GM18867 (cell line): ENCODE measurements at regions not wholly inside any gene's neighbourhood (a gene's known extent, or its start where the extent isn't known, plus 50 kb on each side); places are given as distances from the start of the nearest gene placed in this dataset.
"Not testable (repeated sequence)": the region's sequence is repeated elsewhere in the genome, so short reads cannot be mapped to it uniquely, and the experiment has no call there.

Experiments used
- ATAC-seq: cut with Tn5 transposase; IDR thresholded peaks from one replicate; pipeline ENCODE4 v1.9.1; 2021; ENCODE audit warnings: mild to moderate bottlenecking, moderate library complexity; ENCODE audit not compliant: unreplicated experiment

DNA sequence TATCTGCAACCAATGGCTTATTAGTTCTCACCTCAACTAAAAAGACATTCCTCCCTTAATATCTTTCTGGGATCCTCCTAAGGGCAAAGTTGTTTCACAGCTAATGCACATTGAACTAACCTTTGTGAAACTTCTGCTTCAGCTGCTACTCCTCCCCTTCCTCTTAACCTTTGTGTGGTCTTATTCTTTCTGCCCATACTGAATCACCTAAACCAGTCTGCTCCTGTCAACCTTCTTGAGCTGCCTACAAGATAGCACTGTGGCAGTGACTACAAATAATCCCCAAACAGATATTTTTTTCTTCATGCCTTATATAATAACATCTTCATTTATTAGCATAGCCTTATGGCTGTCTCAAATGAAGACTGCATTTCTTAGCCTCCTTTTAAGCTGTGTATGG lies 1077.4 kb upstream of the ATXN7L3B start:
- ATAC-seq: no peak

DNA sequence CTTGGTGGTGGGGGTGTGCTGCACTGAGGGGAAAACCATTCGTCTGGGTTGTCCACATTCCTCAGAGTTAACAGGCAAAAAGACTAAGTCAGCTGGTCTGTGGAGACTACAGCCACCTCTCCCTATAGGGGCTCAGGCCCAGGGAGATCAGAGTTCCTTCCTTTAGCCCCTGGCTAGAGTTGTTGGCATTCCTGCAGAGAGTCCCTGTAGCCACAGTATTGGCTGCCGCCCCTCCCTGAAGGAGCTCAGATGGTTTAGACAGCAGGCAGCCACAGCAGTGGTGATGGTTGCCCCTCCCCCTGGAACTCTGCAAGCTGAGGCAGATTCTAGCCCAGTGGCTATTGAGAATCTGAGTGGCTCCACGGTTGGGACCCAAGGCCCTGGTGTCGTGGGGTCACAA lies 1072.5 kb upstream of the ATXN7L3B start:
- ATAC-seq: no peak

DNA sequence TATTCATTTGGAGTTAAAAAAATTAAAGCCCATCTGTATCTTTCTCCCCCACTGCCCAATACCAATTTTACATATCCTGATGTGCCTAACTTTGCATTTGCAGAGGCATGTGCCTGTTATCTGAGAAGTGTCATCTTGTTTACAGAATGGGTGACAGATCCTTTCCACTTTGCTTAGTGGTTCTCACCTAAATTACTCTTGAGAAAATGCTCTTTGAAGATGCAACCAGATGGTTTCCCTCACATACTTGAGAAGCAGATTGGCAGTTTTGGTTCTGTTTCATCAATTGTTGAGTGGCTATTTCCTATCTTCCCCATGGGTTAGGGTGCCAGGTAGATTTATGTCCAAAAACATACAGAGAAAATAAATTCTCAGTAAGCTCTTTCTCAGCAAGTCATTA lies 1051.4 kb upstream of the ATXN7L3B start:
- ATAC-seq: no peak

DNA sequence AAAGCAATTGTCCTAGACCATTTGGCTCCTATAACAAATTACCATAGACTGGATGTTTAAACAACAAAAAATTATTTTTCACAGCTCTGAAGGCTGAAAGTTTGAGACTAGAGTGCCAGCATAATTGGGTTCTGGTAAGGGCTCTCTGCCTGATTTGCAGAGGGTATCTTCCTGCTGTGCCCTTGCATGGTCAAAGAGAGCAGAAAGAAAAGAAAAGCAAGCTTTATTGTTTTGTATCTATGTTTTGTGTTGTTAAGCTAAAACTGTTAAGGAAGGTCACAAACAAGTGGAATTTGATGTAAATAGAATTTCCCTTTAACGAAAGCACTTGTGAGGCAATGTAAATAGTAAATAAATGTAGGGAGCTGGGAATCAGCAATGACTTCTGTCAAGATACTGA lies 1031.0 kb upstream of the ATXN7L3B start:
- no peak for ATAC-seq

DNA sequence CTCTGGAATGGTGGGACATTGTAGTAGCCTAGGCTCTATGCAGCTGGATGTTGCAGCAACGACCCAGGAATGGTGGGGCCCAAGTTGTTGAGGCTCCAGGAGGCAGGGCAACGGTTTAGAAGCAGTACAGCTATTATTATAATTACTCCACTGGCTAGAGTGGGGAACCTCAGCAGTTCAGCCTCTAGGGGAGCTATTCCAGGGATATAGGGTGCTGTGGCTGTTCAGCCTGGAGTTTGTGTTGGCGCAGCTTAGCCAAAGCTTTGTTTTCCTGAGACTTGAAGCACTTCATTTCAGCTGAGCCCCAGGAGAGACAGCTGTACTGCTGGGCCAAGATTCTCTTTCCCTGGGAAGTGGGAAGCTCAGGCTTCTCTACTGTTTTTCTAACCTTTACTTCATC lies 1023.0 kb upstream of the ATXN7L3B start:
- ATAC-seq: no peak

DNA sequence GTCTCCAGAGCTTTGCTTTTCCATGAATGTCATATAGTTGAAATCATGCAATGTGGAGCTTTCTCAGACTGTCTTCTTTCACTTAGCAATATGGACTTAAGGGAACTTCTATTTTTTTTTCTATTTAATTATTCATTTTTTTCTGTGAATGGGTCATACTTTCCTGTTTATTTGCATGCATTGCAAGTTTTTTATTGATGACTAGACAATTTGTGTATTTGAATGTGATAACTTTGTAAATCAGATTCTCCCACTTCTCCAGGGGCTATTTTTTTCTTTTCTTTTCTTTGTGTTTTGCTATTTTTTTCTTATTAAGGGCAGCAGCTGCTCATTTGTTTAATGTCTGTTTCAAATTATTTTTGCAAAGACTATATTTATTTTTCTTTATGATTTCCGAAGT lies 1019.8 kb upstream of the ATXN7L3B start:
- no peak for ATAC-seq

DNA sequence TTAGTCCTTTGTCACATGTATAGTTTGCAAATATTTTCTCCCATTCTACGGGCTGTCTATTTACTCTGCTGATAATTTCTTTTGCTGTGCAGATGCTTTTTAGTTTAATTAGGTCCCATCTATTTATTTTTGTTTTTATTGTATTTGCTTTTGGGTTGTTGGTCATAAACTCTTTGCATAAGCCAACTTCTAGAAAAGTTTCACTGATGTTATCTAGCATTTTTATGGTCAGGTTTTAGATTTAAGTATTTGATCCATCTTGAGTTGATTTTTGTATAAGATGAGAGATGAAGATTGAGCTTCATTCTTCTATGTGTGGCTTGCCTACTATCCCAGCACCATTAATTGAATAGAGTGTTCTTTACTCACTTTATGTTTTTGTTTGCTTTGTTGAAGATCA lies 1008.4 kb upstream of the ATXN7L3B start:
- ATAC-seq: no peak

DNA sequence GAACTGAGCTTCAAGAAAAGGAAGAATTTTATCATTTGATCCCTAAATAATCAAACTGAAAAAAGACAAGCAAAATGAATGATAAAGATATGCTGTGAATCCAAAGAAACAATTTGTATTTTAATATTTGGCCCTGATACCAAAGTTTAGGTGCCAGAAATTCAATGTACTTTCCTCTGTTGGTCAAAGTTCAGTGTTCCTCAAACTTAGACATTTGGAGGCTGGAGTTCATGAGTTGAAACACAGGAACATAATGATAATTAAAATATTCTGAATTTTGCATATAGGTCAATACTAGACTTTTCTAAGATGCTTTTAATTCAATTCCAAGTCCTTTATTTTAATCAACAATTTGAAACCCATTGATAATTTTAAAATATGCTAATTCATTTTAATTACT lies 1007.7 kb upstream of the ATXN7L3B start:
- no peak for ATAC-seq

DNA sequence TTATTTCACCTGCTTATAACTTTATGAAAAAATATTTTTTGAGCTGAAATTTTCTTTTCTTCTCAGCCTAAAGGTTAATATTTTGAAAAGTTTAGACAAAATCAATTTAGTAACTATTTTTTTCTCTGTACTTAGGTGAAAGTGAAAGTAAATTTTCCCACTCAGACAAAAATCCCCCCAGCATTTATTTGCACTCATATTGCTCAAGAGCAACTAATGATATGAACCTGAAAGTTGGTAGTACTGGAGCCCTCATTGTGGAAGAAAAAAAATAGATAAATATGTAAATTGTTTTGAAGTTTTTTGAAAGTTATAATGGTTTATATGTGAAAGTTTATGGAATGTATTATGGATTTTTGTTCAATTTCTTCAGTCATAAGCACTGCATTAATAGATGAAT lies 1005.9 kb upstream of the ATXN7L3B start:
- ATAC-seq: no peak

DNA sequence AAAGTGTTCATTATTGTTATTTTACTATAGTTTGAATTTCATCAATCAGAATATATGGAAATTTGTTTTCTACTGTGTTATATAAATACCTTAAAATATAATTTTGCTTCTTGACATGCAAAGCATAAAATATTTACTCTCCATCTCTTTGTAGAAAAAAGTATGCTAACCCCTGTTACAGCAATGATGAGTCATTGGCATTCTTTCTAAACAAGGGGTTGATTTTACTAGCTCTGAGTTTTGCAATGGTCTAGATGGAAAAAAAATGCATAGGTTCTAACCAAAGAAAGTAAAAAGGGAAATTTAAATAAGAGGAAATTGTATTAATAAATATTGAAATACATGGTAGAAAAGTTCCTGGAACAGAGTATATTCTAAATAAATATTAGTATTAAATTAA lies 990.2 kb upstream of the ATXN7L3B start:
- ATAC-seq: no peak

DNA sequence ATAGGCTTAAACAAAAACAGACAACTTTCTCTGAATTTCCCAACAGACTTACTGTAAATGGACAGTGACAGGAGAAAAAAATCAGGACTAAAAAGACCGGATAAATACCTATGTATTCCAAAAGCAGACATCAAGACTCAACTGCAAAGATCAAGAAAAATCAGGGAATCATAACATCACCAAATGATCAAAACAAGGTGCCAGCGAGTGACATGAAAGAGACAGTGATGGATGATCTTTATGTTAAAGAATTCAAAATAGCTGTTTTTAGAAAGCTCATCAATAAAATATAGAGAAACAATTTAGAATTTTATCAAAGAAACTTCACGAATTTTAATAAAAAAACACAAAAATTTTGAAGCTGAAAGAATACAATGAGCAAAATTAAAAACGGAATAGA lies 952.5 kb upstream of the ATXN7L3B start:
- no peak for ATAC-seq

DNA sequence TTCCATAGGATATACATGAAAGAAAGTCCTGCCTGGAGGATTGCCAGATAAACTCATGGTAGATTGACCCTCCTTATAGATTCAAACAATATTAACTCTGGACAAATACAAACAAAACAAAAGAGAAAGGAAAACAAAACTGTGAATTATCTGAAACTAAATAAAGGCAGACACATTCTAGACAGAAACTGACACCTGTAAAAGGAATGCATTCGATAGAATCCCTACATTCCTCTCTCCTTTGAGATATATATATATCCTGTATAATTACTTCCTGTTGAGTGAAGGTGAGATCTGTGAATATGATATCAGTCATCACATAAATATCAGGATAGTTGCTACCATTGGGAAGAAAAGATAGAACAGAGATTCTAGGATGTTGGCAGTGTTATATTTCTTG lies 948.4 kb upstream of the ATXN7L3B start:
- ATAC-seq: no peak

DNA sequence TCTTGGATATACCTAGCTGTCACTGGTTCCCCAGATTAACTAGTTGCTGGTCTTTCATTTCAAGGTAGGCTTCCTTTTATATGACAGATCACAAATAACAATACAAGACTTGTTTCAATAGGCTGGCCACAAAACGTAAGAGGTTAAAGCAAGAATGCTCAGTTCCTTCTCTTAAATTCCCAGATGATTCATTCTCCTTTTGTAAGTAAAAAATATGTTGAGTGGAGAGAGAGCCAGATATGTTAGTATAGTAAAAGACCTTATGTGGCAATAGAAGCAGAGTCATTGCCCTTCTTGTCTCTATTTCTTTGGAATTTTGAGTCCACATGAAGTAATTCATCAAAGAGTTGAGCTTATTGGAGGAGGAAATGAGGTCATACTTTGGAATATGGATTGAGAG lies 939.0 kb upstream of the ATXN7L3B start:
- no peak for ATAC-seq

DNA sequence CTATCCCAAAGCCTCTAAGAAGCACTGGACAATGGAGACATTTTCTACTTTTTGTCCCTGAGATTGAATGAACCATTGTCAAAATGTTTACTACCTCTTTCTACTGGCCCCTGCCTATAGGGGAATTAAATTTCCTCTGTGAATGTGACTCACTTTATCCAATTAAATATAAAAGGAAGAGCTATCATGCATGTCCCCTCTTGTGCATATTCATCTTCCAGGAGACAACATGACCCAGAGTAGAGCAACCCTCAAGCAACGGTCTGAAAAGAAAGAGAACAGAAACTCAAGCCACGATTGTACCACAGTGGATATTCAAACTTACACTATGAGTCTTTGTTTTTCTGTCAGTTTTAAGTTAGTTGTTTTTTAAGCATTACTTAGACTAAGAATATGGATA lies 938.4 kb upstream of the ATXN7L3B start:
- no peak for ATAC-seq

DNA sequence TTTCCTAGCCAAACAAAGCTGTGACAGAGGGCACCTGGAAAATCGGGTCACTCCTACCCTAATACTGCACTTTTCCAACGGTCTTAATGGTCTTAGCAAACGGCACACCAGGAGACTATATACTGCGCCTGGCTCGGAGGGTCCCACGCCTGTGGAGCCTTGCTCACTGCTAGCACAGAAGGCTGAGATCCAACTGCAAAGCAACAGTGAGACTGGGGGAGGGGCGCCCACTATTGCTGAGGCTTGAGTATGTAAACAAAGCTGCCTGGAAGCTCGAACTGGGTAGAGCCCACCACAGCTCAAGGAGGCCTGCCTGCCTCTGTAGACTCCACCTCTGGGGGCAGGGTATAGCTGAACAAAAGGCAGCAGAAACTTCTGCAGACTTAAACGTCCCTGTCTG lies 931.7 kb upstream of the ATXN7L3B start:
- ATAC-seq: not testable (repeated sequence)

DNA sequence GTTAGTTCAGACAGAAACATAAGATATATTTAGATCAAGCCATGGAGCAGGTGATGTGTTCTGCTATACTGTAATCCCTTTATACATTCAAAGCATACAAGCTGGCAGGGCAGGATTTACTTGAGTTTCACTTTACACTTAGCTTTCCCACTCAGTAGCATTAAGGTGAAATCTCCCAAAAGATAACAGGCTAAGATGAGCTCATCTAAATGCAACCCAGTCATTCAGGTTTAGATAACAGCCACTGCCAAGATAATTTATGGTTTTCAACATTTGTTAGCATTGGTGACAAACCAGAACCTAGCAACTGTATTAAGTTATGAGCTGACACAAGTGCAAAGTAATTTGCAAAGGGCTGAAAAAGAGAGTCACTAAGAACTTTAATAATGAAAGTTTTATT lies 925.1 kb upstream of the ATXN7L3B start:
- no peak for ATAC-seq

DNA sequence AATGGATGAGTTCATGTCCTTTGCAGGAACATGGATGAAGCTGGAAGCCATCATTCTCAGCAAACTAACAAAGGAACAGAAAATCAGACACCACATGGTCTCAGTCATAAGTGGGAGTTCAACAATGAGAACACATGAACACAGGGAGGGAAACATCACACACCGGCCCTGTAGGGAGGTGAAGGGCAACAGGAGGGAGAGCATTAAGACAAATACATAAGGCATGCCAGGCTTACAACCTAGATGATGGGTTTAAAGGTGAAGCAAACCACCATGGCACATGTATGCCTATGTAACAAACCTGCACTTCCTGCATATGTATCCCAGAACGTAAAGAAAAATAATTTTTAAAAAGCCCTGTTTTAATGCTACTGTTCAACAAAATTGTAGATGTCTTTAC lies 914.2 kb upstream of the ATXN7L3B start:
- no peak for ATAC-seq

DNA sequence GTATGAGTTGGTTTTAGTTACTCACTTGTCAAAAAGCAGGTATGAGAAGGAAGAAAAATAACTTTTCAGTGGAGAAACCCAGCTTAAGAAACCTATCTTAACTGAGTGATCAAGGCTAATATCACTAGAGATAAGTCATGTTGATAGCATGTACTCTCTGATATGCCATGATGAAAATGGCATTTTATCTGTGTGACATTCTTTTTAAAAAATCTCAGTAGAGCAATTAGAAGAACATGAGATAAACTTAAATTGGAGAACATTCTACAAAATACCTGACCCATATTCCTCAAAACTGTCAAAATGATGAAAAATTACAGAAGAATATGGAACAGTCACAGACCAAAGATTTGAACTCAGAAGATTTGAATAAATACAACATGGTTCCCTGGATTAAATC lies 912.4 kb upstream of the ATXN7L3B start:
- no peak for ATAC-seq

DNA sequence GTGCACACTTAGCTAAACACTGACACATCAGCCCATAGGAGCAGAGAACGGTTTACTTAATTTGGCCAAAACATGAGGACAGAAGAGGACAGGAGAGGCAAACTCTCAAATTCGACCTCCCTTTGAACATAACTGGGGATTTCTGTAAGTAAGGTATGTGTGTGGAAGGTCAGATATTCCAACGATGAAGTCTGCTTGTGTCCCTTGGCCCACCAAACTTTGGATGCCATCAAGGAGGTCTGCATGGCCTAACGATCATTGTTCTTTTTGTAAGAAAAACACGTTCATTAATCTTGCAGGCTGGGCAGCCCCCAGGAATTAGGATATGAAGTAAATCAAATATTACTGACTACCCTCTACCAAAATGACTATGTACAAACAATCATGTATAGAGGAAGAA lies 908.5 kb upstream of the ATXN7L3B start:
- no peak for ATAC-seq

DNA sequence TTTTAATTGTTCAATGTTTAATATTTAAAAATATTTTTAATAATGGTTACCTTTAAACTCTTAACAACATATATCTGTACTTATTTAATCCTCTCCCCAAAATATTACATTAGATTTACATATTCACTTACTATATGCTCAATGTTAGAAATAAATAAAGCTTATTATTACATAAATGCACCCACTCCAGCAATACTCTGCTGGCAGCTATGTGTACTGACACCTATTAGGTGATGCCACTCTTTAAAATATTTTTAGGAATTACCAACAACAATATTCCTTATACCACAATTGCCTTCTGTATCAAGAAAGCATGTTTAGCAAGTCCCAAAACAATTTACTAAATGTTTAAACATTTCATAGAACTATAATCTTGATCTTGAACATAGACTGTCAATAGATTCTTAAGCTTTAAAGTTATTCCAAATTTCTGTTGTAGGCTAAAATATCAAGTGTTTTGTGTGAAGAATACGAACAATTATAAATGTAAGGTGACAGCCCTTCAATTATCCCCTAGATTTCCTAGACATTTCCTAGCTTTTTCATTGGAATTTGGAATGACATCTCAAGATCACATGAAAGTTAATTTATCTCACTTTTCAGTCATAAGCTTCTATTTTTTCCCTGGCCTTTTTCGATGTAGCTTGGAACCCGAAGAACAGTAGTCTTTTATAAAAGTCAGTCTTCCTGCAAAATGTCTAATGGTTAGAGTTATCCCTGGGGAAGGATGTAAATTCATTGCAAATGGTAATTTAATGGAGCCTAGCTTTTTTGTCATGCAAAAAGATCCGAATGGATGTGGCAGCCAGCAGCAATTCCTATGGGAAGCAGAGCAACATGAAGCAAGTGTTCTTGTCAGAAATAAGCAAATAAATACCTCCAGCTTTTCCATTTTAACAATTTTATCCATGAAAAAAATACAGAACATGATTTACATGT lies 907.5 kb upstream of the ATXN7L3B start:
- ATAC-seq: no peak

DNA sequence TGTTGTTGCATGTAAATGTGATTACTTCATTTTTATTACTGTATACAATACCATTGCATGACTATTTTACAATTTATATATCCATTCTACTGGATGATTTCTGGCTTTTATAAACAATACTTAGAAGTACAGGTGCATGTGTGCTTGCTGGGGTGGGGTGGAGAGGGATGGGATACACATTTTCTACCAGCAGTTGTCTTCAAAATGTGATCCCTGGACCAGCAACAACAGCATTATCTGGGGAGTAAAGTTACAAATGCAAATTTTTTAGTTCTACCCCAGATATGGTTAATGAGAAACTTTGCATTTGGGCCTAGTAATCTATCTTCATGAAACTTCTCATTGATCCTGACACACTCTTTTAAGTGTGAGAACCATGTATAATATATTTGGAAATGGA lies 905.4 kb upstream of the ATXN7L3B start:
- no peak for ATAC-seq

DNA sequence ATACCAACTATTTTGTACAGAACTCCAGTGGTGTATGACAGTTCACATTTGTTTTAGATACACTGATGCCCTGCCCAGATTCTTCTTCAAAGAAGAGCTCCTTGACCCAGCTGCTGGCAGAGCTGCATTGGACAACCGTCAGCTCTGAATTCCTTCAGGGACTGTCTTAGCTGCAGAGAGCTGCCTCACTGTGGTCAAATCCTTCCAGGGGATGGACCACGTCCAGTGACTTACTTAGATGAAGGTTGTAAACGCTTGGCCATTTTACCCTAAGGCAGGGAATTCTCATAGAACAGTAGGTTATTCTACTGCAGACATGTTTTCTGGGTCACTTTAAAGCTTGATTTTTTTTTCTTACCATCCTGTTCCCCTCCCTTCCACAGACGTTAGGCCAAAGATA lies 905.0 kb upstream of the ATXN7L3B start:
- ATAC-seq: no peak

DNA sequence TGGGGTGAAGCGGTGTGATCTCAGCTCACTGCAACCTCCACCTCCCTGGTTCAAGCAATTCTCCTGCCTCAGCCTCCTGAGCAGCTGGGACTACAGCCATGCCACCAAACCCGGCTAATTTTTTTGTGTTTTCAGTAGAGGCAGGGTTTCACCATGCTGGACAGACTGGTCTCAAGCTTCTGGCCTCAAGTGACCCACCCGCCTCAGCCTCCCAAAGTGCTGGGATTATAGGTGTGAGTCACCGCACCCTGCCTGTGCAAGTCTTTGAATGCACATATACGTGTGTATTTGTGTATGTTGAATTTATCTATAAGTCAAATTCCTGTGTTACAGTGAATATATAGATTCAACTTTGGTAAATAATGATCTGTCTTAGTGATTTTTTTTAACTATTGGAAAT lies 898.2 kb upstream of the ATXN7L3B start:
- not testable (repeated sequence) for ATAC-seq
